Stimulated activated naive B cell treated with anti-CD40 and anti-IgM and Interleukin-4, amounts not matched to agents 10 μg/mL and 1 μg/mL and 100 μg/mL, for 72 hours (primary cell): ENCODE measurements at regions not wholly inside any gene's neighbourhood (a gene's known extent, or its start where the extent isn't known, plus 50 kb on each side); places are given as distances from the start of the nearest gene placed in this dataset.

Source experiments
- ATAC-seq, 2 donors: fragments of 150-1000 bp; cut with Tn5 transposase; replicated peaks; 2 replicates each; pipeline ENCODE4 v1.10.0; 2021; ENCODE audit warnings: moderate library complexity in 1 of 2
- DNase-seq: peaks from one replicate; pipeline ENCODE4 v3.0.0; 2021
- H3K27ac Mint-ChIP-seq: one replicate; pipeline ENCODE4 v1.8.0; 2022; ENCODE audit warnings: mild to moderate bottlenecking, mixed read lengths
- H3K27me3 Mint-ChIP-seq, 2 donors: one replicate each; pipeline ENCODE4 v1.8.0; 2022; ENCODE audit warnings: mixed read lengths in 2 of 2
- H3K36me3 Mint-ChIP-seq, 2 donors: one replicate each; pipeline ENCODE4 v1.8.0; 2022; ENCODE audit warnings: mixed read lengths in 2 of 2, mild to moderate bottlenecking in 1 of 2
- H3K4me1 Mint-ChIP-seq, 2 donors: one replicate each; pipeline ENCODE4 v1.8.0; 2022; ENCODE audit warnings: mixed read lengths in 2 of 2, mild to moderate bottlenecking in 1 of 2
- H3K4me3 Mint-ChIP-seq, 2 donors: one replicate each; pipeline ENCODE4 v1.8.0; 2022; ENCODE audit warnings: mild to moderate bottlenecking in 2 of 2, mixed read lengths in 2 of 2, moderate library complexity in 1 of 2
- H3K9me3 Mint-ChIP-seq, 2 donors: one replicate each; pipeline ENCODE4 v1.8.0; 2022; ENCODE audit warnings: mixed read lengths in 2 of 2, mild to moderate bottlenecking in 1 of 2

GRCh38 chr9:130755377-130756007, 61.9 kb downstream of the EXOSC2 start:
- DNase-seq = no peak
- ATAC-seq = peak in 1 of 2 donors; percentile 4
- H3K9me3 Mint-ChIP-seq = no peaks in the 10 kb centered on the region
- H3K4me3 Mint-ChIP-seq = no peak overlapping the region
- no peaks in the 10 kb centered on the region for H3K27me3 Mint-ChIP-seq
- no peaks in the 10 kb centered on the region for H3K36me3 Mint-ChIP-seq
- H3K4me1 Mint-ChIP-seq = peaks cover 23 to 27% of the 10 kb centered on the region in 2 donors
- peak overlapping the region; percentile 72 for H3K27ac Mint-ChIP-seq

- H3K9me3 Mint-ChIP-seq = no peaks in the 10 kb centered on the region
- ATAC-seq (peak; percentile 55 to 62), DNase-seq (no peak)
- H3K27me3 Mint-ChIP-seq = no peaks in the 10 kb centered on the region
- H3K4me3 Mint-ChIP-seq = peak overlapping the region; percentile 17 to 47
- H3K36me3 Mint-ChIP-seq = no peaks in the 10 kb centered on the region
- H3K27ac Mint-ChIP-seq = no peak overlapping the region
- peaks cover 23 to 27% of the 10 kb centered on the region in 2 donors for H3K4me1 Mint-ChIP-seq
Observed at GRCh38 chr9:130756037-130756436, 62.5 kb downstream of the EXOSC2 start.

- Mint-ChIP-seq H3K27me3 (no peaks in the 10 kb centered on the region), H3K36me3 (no peaks in the 10 kb centered on the region), H3K4me3 (peak overlapping the region in 1 of 2 donors; percentile 47), H3K4me1 (peaks cover 23 to 27% of the 10 kb centered on the region in 2 donors), H3K9me3 (no peaks in the 10 kb centered on the region), H3K27ac (no peak overlapping the region)
- ATAC-seq (peak; percentile 68 to 74), DNase-seq (no peak)
Observed at GRCh38 chr9:130756455-130757152, 63.0 kb downstream of the EXOSC2 start.

DNA sequence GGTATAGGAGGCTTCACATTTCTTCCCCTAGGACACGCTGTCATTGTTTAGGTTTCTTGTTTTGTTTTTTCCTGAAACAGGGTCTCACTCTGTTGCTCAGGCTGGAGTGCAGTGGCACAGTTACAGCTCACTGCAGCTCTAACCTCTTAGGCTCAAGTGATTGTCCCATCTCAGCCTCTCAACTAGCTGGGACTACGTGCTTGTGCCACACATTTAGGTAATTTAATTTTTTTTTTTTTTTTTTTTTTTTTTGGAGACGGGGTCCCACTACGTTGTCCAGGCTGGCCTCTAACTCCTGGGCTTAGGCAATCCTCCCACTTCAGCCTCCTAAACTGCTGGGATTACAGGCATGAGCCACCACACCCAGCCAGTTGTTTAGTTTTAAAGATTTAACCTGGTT, 66.2 kb downstream of the EXOSC2 start:
- H3K4me3 Mint-ChIP-seq = no peak overlapping the region
- H3K27me3 Mint-ChIP-seq = no peaks in the 10 kb centered on the region
- H3K4me1 Mint-ChIP-seq = peaks cover 33 to 39% of the 10 kb centered on the region in 2 donors

DNA sequence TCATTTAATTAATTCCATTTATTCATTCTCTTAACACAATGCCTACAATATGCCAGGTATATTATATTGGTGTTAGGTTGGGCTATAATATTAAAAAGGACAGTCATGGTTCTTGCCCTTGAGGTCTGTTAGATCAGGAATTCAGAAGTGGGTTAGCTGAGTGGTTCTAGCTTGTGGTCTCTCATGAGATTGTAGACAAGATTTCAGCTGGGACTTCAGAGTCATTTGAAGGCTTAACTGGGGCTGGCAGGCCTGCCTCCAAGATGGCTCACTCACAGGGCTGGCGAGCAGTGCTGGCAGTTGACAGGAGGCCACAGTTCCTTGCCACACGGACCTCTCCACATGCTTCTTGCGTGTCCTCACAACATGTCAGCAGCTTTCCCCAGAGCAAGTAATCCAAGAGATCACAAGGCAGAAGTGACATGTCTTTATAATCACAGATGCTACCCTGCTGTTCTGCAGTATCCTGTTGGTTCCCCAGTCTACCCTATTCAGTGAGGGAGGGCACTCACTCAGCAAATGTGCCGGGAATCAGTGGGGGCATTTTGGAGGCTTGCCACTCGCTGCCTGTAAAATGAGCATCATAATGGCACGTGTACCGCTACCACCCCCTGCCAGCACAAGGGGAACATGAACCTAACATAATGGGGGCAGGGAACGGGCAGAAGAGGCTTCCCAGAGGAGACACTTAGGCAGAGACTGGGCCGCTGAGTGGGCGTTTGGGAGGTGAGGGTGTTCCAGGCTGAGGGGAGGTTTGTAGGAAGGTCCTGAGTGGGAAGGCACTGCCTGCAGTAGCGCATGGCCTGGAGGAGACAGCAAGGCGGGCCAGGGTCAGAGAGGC, 70.0 kb downstream of the EXOSC2 start:
- H3K4me1 Mint-ChIP-seq = peaks cover 40 to 48% of the 10 kb centered on the region in 2 donors
- H3K27me3 Mint-ChIP-seq = no peaks in the 10 kb centered on the region
- DNase-seq = no peak
- H3K36me3 Mint-ChIP-seq = peaks cover 2 to 3% of the 10 kb centered on the region in 2 donors
- no peak for ATAC-seq
- H3K9me3 Mint-ChIP-seq = no peaks in the 10 kb centered on the region
- no peak overlapping the region for H3K27ac Mint-ChIP-seq
- H3K4me3 Mint-ChIP-seq = no peak overlapping the region

More for the DNA sequence above, 66.2 kb downstream of the EXOSC2 start:
- H3K36me3 Mint-ChIP-seq = peaks cover 2 to 3% of the 10 kb centered on the region in 2 donors
- DNase-seq = no peak
- peak overlapping the region; percentile 53 for H3K27ac Mint-ChIP-seq
- no peak for ATAC-seq
- H3K9me3 Mint-ChIP-seq = no peaks in the 10 kb centered on the region

- Mint-ChIP-seq H3K4me3 (peak overlapping the region; percentile 1 to 46), H3K36me3 (peaks cover 2 to 3% of the 10 kb centered on the region in 2 donors), H3K27ac (no peak overlapping the region), H3K9me3 (no peaks in the 10 kb centered on the region), H3K4me1 (peaks cover 42 to 60% of the 10 kb centered on the region in 2 donors), H3K27me3 (no peaks in the 10 kb centered on the region)
- peak; percentile 79 to 83 for ATAC-seq
- peak; percentile 18 for DNase-seq
Observed at GRCh38 chr9:130765137-130766020, 69.7 kb upstream of the ABL1 start.

DNA sequence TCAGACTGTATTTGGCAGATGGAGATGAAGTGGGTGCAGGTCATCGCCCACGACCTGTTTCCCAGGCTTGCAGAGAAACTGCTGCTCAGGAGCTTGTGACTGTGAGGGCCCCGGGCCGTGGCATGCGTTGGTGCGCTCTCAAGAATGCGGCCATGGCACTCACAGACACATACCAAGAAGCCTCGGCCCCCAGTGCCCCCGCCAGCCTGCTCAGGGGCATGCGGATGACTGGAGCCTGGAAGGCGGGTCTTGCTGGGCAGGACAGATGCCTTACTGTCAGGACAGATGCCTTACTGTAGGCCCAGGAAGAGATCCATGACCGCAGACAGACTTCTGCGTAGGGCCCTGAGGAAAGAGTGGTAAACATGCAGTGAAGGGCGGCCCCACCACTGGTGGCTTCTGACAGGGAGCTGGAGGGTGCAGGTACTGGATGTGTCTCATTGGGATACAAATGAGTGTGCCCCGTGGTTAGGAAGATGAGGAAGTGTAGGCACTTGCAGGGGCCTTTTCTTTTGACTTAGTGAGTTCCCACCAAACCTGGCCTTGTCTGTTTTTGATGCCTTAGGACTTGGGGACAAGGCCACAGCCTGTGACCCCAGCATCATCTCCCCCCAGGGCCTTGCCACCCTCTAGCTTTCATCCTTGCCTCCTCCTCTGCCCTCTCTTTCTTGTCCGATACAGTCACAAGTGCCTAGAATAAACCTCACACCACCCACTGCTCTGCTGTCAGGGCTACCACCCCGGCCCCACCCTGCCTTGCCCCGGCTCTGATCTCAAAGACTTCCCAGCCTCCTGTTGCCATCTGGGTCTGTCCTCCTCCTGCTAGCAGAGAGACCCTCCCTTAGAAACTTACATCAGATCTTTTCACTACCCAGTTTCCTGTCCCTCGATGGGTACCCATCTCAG, 68.8 kb upstream of the ABL1 start:
- Mint-ChIP-seq H3K4me3 (peak overlapping the region in 1 of 2 donors; percentile 46), H3K36me3 (peaks cover 2 to 3% of the 10 kb centered on the region in 2 donors)

DNA sequence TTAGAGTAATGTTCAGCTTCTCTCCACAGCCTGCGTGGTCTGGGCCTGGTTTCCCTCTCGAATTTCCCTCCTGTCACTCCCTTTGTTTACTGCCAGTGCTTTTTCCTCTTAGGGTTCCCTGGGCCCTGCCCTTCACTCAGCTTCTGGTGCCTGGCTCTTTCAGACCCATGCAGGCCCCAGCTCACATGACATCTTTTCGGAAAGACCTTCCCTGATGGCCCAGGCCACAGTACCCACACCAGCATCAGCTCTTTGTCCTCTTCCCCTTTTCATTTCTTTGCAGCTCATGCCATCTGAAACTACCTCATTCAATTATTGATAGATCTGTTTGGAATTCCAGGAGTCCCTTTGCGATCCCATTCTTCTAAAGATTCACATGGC, 68.1 kb upstream of the ABL1 start:
- Mint-ChIP-seq H3K27ac (peak overlapping the region; percentile 88), H3K4me1 (peaks cover 42 to 60% of the 10 kb centered on the region in 2 donors), H3K9me3 (no peaks in the 10 kb centered on the region), H3K27me3 (no peaks in the 10 kb centered on the region), H3K36me3 (peaks cover 2 to 3% of the 10 kb centered on the region in 2 donors), H3K4me3 (no peak overlapping the region)
- ATAC-seq = peak; percentile 26 to 27
- no peak for DNase-seq

More for the DNA sequence above, 68.8 kb upstream of the ABL1 start:
- no peaks in the 10 kb centered on the region for H3K27me3 Mint-ChIP-seq
- ATAC-seq (peak in 1 of 2 donors; percentile 45), DNase-seq (no peak)
- H3K4me1 Mint-ChIP-seq = peaks cover 42 to 60% of the 10 kb centered on the region in 2 donors
- peak overlapping the region; percentile 88 for H3K27ac Mint-ChIP-seq
- no peaks in the 10 kb centered on the region for H3K9me3 Mint-ChIP-seq

- H3K4me1 Mint-ChIP-seq = peaks cover 44 to 65% of the 10 kb centered on the region in 2 donors
- peaks cover 2 to 3% of the 10 kb centered on the region in 2 donors for H3K36me3 Mint-ChIP-seq
- H3K9me3 Mint-ChIP-seq = no peaks in the 10 kb centered on the region
- no peak overlapping the region for H3K27ac Mint-ChIP-seq
- no peak overlapping the region for H3K4me3 Mint-ChIP-seq
- ATAC-seq (no peak), DNase-seq (no peak)
- no peaks in the 10 kb centered on the region for H3K27me3 Mint-ChIP-seq
Observed at GRCh38 chr9:130768265-130768664, 66.8 kb upstream of the ABL1 start.

GRCh38 chr9:130768891-130769403, 66.1 kb upstream of the ABL1 start:
- H3K4me3 Mint-ChIP-seq = no peak overlapping the region
- H3K36me3 Mint-ChIP-seq = no peaks in the 10 kb centered on the region
- ATAC-seq (no peak), DNase-seq (no peak)
- H3K4me1 Mint-ChIP-seq = peaks cover 39 to 58% of the 10 kb centered on the region in 2 donors
- no peak overlapping the region for H3K27ac Mint-ChIP-seq
- H3K9me3 Mint-ChIP-seq = no peaks in the 10 kb centered on the region
- H3K27me3 Mint-ChIP-seq = no peaks in the 10 kb centered on the region

GRCh38 chr9:130770093-130770492, 65.0 kb upstream of the ABL1 start:
- Mint-ChIP-seq H3K9me3 (no peaks in the 10 kb centered on the region), H3K4me1 (peaks cover 34 to 58% of the 10 kb centered on the region in 2 donors), H3K36me3 (no peaks in the 10 kb centered on the region), H3K27ac (no peak overlapping the region), H3K27me3 (no peaks in the 10 kb centered on the region), H3K4me3 (no peak overlapping the region)
- no peak for DNase-seq
- no peak for ATAC-seq

GRCh38 chr9:130770679-130771442, 64.2 kb upstream of the ABL1 start:
- no peak for DNase-seq
- peaks cover 5% of the 10 kb centered on the region in 2 donors for H3K36me3 Mint-ChIP-seq
- no peak overlapping the region for H3K27ac Mint-ChIP-seq
- H3K27me3 Mint-ChIP-seq = no peaks in the 10 kb centered on the region
- H3K4me1 Mint-ChIP-seq = peaks cover 31 to 55% of the 10 kb centered on the region in 2 donors
- peak; percentile 82 for ATAC-seq
- no peak overlapping the region for H3K4me3 Mint-ChIP-seq
- peaks cover 4 to 7% of the 10 kb centered on the region in 2 donors for H3K9me3 Mint-ChIP-seq
